GM10266 (cell line): ENCODE measurements at regions not wholly inside any gene's neighbourhood (a gene's known extent, or its start where the extent isn't known, plus 50 kb on each side); places are given as distances from the start of the nearest gene placed in this dataset.

Experiments used
- DNase-seq: peaks from one replicate; pipeline ENCODE4 v3.0.0; 2012; ENCODE audit errors: extremely low spot score
- TF ChIP-seq, protein P1 (sequence below): IDR thresholded peaks from 2 replicates; pipeline ENCODE4 v1.5.1; 2012; ENCODE audit warnings: mild to moderate bottlenecking, low read depth; ENCODE audit not compliant: control insufficient read depth, insufficient read depth; ENCODE audit errors: missing control alignments

DNA sequence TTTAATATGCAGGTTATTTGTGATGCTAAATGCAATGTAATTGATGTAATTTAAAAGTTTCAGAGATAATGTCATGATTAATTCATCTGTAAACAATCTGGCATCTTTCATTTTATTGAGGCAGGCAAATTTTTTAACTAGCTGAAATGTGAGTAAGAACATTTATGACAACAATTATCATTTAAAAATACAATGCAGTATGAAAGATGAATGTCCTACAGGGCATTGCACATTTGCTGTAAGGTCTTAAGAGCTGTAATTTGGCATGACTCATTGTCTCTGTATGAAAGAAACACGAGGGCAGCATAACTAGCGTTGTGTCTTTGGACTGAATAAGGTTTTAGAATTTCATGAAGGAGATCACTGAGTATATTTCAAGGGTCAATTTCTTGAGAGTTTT lies 642.8 kb downstream of the PLA2G4A start:
- no peak for DNase-seq
- TF ChIP-seq, protein P1, sequence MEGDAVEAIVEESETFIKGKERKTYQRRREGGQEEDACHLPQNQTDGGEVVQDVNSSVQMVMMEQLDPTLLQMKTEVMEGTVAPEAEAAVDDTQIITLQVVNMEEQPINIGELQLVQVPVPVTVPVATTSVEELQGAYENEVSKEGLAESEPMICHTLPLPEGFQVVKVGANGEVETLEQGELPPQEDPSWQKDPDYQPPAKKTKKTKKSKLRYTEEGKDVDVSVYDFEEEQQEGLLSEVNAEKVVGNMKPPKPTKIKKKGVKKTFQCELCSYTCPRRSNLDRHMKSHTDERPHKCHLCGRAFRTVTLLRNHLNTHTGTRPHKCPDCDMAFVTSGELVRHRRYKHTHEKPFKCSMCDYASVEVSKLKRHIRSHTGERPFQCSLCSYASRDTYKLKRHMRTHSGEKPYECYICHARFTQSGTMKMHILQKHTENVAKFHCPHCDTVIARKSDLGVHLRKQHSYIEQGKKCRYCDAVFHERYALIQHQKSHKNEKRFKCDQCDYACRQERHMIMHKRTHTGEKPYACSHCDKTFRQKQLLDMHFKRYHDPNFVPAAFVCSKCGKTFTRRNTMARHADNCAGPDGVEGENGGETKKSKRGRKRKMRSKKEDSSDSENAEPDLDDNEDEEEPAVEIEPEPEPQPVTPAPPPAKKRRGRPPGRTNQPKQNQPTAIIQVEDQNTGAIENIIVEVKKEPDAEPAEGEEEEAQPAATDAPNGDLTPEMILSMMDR: no peak

DNA sequence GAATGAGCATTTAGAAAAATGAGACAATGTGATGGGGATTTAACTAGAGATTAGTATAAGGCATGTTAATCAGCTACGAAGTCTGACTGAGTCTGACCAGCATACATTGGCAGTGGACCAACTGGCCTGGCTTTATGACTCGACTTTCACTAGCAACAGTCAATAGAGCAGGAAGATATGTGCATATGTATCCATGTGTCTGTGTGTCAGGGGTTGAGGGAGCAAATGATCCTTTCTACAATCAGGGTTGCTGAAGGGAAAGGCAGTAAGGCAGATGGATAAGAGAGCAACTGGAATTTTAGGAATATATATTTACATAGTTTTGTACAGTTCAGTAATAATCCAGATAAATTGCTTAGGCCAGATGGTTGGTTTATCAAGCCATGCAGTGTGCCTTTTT lies 645.6 kb downstream of the PLA2G4A start:
- no peak for DNase-seq
- TF ChIP-seq, protein P1: no peak

DNA sequence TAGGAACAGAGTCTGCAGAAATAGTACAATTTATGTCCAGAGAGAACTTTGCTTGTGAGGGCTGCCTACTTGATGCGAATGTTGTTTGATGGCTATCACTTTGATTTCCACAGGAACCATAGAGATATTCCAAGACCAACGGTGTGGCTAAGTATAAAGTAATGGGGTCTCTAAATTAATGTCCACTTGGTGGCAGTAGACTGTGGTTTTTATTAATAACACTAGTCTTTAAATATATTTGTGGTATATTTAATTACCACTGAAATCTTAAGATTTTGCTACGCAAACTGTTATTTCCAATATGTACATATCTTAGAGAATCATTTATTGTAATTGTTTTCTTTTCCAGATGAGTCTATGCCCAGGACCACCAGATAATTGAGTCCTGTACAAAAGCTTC lies 647.9 kb downstream of the PLA2G4A start:
- no peak for DNase-seq
- TF ChIP-seq, protein P1: peak; percentile 4

DNA sequence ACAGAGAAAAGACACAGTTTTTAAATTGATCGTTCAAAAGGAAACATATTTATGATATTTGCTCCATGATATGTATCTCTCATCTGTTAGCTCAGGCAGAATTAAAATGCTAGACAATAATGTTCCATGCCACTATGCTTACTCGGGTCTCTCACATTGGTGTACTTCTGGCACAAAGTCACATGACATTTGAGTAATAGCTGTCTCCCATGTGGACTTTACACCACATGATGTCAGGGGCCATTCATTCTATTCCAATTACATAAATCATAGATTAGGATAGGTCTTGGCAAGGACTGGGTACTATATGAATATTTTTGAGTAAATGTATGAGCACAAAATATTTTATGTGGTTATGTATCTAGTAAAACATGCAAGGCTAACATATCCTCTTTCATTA lies 648.4 kb downstream of the PLA2G4A start:
- DNase-seq: no peak
- TF ChIP-seq, protein P1: no peak

DNA sequence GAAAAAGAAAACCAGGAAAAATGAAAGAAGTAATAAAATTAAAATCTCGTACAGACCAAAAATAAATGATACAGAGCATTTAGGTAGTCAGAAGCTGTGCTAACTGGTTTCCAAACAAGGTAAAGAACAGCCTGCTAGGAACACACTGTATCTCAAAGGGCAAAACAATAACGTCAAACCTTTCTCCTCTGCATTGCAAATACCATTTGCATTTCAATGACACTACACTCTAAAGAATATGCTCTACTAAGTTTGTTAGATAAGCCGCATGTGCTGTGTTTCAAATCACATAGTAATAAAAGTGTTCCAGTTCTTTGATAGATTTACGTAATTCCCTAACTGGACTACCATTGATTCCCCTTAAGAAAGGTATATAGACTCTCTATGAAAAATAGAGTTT lies 648.8 kb downstream of the PLA2G4A start:
- TF ChIP-seq, protein P1: no peak
- no peak for DNase-seq

DNA sequence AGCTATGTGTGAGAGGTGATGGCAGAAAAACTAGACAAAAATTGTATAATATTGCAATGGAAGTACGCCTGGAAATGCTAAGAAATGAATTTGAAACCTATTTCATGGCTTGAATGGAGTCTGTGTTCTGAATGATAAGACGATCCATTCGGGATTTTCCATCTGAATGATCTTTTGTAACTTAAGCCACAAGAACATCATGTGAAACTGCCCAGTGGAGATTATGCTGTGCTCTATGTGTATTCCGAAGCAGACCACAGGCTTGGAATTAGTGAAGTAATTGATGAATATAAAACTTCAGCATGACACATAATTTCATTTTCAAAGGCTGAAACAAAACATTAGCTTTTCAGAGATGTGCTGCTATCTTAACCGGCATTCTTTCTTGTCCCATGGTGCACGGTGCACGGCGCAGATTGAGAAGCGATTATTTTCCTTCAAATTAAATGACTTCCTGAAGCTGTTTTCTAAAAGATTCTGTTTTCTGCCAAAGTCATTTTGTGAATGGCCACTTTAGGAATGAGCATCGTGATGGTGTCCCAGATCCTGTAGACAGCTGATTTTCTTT lies 652.9 kb downstream of the PLA2G4A start:
- TF ChIP-seq, protein P1: no peak
- DNase-seq: no peak

DNA sequence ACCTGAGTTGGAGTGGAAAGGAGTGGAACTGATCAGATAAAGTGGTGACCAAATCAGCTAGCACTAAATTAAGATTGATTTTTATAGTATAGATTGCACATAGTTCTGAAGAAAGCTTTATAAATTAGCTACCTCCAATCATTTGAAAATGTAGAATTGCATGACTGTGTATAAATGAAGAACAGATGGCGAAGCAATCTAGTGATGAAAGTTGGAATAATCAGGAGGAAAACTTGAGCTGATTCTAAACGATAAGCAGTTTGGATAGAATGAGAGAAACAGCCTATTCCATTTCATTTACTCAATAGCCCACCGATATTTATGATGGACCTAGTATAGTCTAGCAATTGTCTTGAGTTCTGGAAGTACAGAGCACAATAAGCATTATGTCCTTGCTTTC lies 661.5 kb downstream of the PLA2G4A start:
- no peak for DNase-seq
- TF ChIP-seq, protein P1: no peak
